ENCODE measurements at regions not wholly inside any gene's neighbourhood (a gene's known extent, or its start where the extent isn't known, plus 50 kb on each side); places are given as distances from the start of the nearest gene placed in this dataset.

DNA sequence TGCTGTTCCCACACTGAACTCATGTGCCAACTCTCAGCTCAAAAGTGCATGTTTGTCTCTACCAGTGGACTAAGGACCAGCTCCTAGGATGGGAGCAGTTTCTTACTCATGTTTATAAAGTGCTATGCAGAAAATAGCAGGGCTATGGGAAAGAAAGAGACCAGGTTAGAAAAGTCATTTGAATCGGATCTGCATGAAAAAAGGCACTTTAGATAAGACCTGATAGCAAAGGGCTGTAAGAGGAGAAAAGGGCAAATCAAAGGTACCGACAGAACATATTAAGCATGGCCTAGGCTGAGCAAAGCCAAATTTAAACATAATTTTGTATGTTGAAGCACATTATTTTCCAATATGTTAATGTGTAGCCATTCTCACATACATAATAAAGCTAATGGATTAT is 362.3 kb upstream of the ZFP42 start:
- Histone ChIP-seq H3K36me3 (replicated peaks in 1 of 2; ENCODE audit: control extremely low read depth in 1 of 2, control insufficient read depth in 1 of 2, extremely low read depth in 1 of 2, insufficient read depth in 2 of 2, low read length in 1 of 2) (no peaks in the 10 kb centered on the region), H3K4me1 (ENCODE audit: control insufficient read depth in 2 of 2, insufficient read depth in 2 of 2, low read length in 2 of 2) (no peaks in the 10 kb centered on the region), H3K4me2 (replicated peaks; ENCODE audit: low read depth, low read length, poor library complexity, severe bottlenecking) (no peak overlapping the region), H3K27me3 (replicated peaks in 1 of 4; ENCODE audit: control extremely low read depth in 1 of 4, control insufficient read depth in 3 of 4, insufficient read depth in 4 of 4, low read length in 3 of 4) (no peaks in the 10 kb centered on the region), H3K4me3 (ENCODE audit: control extremely low read depth in 1 of 5, extremely low read depth in 1 of 5, insufficient read depth in 1 of 5, low read depth in 2 of 5, low read length in 4 of 5) (no peak overlapping the region), H2AFZ (ENCODE audit: insufficient read depth, low read depth, low read length, poor library complexity, severe bottlenecking) (no peak overlapping the region), H3K27ac (ENCODE audit: low read length in 2 of 2) (no peak overlapping the region), H3K79me2 (ENCODE audit: control insufficient read depth, insufficient read depth, low read length) (no peaks in the 10 kb centered on the region), H3K9ac (ENCODE audit: low read length) (no peak overlapping the region), H4K20me1 (ENCODE audit: control insufficient read depth, insufficient read depth, low read length, poor library complexity, severe bottlenecking) (no peaks in the 10 kb centered on the region), H3K9me3 (ENCODE audit: control extremely low read depth in 1 of 3, control insufficient read depth in 2 of 3, insufficient read depth in 1 of 3, low read length in 2 of 3) (peaks cover 0 to 7% (median 0%) of the 10 kb centered on the region in 3 donors)
- no peak overlapping the region for H3K27ac Mint-ChIP-seq
- no CpG with 5 or more reads among the region's 2 CpGs for WGBS (ENCODE audit: insufficient coverage)
- H3K27me3 Mint-ChIP-seq, result no peaks in the 10 kb centered on the region
- H3K9me3 Mint-ChIP-seq (ENCODE audit: insufficient read depth), result peaks cover 12% of the 10 kb centered on the region
- ChIA-PET POLR2A (no interaction called here), CTCF (no interaction called here)
- TF ChIP-seq, protein P1, sequence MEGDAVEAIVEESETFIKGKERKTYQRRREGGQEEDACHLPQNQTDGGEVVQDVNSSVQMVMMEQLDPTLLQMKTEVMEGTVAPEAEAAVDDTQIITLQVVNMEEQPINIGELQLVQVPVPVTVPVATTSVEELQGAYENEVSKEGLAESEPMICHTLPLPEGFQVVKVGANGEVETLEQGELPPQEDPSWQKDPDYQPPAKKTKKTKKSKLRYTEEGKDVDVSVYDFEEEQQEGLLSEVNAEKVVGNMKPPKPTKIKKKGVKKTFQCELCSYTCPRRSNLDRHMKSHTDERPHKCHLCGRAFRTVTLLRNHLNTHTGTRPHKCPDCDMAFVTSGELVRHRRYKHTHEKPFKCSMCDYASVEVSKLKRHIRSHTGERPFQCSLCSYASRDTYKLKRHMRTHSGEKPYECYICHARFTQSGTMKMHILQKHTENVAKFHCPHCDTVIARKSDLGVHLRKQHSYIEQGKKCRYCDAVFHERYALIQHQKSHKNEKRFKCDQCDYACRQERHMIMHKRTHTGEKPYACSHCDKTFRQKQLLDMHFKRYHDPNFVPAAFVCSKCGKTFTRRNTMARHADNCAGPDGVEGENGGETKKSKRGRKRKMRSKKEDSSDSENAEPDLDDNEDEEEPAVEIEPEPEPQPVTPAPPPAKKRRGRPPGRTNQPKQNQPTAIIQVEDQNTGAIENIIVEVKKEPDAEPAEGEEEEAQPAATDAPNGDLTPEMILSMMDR (IDR thresholded peaks at IDR 0.05), result no peak
- TF ChIP-seq EZH2 (IDR thresholded peaks at IDR 0.05; ENCODE audit: borderline replicate concordance, insufficient read depth, low read depth, low read length, poor library complexity, severe bottlenecking), result no peak
- intact Hi-C loops (cut with micrococcal nuclease), result no loop called here
- H3K4me3 Mint-ChIP-seq, result no peak overlapping the region
- no peak for DNase-seq
- H3K4me1 Mint-ChIP-seq, result no peaks in the 10 kb centered on the region
- ATAC-seq (ENCODE audit: low read depth), result no peak

DNA sequence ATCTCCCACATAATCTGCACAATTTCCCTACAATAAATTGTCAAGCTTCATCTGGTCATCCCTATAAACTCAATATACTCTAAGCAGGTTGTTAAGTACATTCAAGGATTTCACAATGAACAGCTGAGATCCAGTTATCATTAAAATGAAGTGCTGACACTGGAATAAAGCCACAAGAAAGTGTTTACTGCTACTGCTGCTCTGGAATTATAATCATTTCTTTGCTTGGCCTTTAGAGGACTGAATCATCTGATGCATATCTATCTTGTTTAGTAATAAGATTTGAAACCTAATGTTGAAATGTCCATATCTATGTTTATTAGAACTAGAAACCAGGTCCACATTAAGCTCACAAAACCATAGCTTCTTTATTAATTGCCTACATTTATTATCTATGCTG is 338.6 kb upstream of the ZFP42 start:
- no peaks in the 10 kb centered on the region for H3K27me3 ChIP-seq (replicated peaks in 1 of 4; ENCODE audit: control extremely low read depth in 1 of 4, control insufficient read depth in 3 of 4, insufficient read depth in 4 of 4, low read length in 3 of 4)
- H4K20me1 ChIP-seq (ENCODE audit: control insufficient read depth, insufficient read depth, low read length, poor library complexity, severe bottlenecking), result no peaks in the 10 kb centered on the region
- H3K27ac ChIP-seq (ENCODE audit: low read length in 2 of 2), result no peak overlapping the region
- no peak overlapping the region for H3K9ac ChIP-seq (ENCODE audit: low read length)
- H3K4me1 ChIP-seq (ENCODE audit: control insufficient read depth in 2 of 2, insufficient read depth in 2 of 2, low read length in 2 of 2), result no peaks in the 10 kb centered on the region
- H3K9me3 Mint-ChIP-seq (ENCODE audit: insufficient read depth), result peaks cover 7% of the 10 kb centered on the region
- ChIA-PET POLR2A (no interaction called here), CTCF (no interaction called here)
- H2AFZ ChIP-seq (ENCODE audit: insufficient read depth, low read depth, low read length, poor library complexity, severe bottlenecking), result no peak overlapping the region
- H3K4me1 Mint-ChIP-seq, result no peaks in the 10 kb centered on the region
- ATAC-seq (ENCODE audit: low read depth) (no peak), DNase-seq (no peak)
- no peaks in the 10 kb centered on the region for H3K27me3 Mint-ChIP-seq
- H3K79me2 ChIP-seq (ENCODE audit: control insufficient read depth, insufficient read depth, low read length), result no peaks in the 10 kb centered on the region
- no peak overlapping the region for H3K4me3 ChIP-seq (ENCODE audit: control extremely low read depth in 1 of 5, extremely low read depth in 1 of 5, insufficient read depth in 1 of 5, low read depth in 2 of 5, low read length in 4 of 5)
- intact Hi-C loops (cut with micrococcal nuclease), result no loop called here
- H3K27ac Mint-ChIP-seq, result no peak overlapping the region
- no peaks in the 10 kb centered on the region for H3K36me3 ChIP-seq (replicated peaks in 1 of 2; ENCODE audit: control extremely low read depth in 1 of 2, control insufficient read depth in 1 of 2, extremely low read depth in 1 of 2, insufficient read depth in 2 of 2, low read length in 1 of 2)
- no peaks in the 10 kb centered on the region for H3K9me3 ChIP-seq (ENCODE audit: control extremely low read depth in 1 of 3, control insufficient read depth in 2 of 3, insufficient read depth in 1 of 3, low read length in 2 of 3)
- TF ChIP-seq, protein P1 (IDR thresholded peaks at IDR 0.05), result no peak
- no peak for TF ChIP-seq EZH2 (IDR thresholded peaks at IDR 0.05; ENCODE audit: borderline replicate concordance, insufficient read depth, low read depth, low read length, poor library complexity, severe bottlenecking)
- no peak overlapping the region for H3K4me2 ChIP-seq (replicated peaks; ENCODE audit: low read depth, low read length, poor library complexity, severe bottlenecking)
- H3K4me3 Mint-ChIP-seq, result no peak overlapping the region

Data from B cell (primary cell).